WTC11 (cell line): ENCODE measurements at regions not wholly inside any gene's neighbourhood (a gene's known extent, or its start where the extent isn't known, plus 50 kb on each side); places are given as distances from the start of the nearest gene placed in this dataset.

Experiments used
- ATAC-seq: fragments of 200-7000 bp; cut with Tn5 transposase; 2 replicates; pipeline ENCODE4 v1.10.0; 2021; ENCODE audit warnings: mild to moderate bottlenecking, moderate library complexity
- CTCF ChIA-PET: fragments of 300-600 bp; sonication (Branson Sonifier 250); formaldehyde crosslinking; loops from one replicate; lab custom pipeline; 2021; ENCODE audit warnings: antibody characterized with exemption; lab: Charles Lee
- POLR2A ChIA-PET: fragments of 350-600 bp; sonication (Branson Sonifier 250); formaldehyde crosslinking; loops from one replicate; lab custom pipeline; 2021; ENCODE audit warnings: antibody characterized with exemption; lab: Charles Lee
- DNase-seq: peaks from one replicate; pipeline ENCODE4 v3.0.0; 2021; ENCODE audit warnings: low spot score
- H3K27ac Mint-ChIP-seq: 2 replicates; pipeline ENCODE4 v1.8.0; 2021; ENCODE audit warnings: mixed read lengths
- H3K27me3 Mint-ChIP-seq: 2 replicates; pipeline ENCODE4 v1.8.0; 2021; ENCODE audit warnings: low read depth, mild to moderate bottlenecking, moderate library complexity, mixed read lengths
- H3K36me3 Mint-ChIP-seq: 2 replicates; pipeline ENCODE4 v1.8.0; 2021; ENCODE audit warnings: mixed read lengths
- H3K4me1 Mint-ChIP-seq: 2 replicates; pipeline ENCODE4 v1.8.0; 2022; ENCODE audit warnings: mixed read lengths
- H3K4me3 Mint-ChIP-seq: 2 replicates; pipeline ENCODE4 v1.8.0; 2021; ENCODE audit warnings: mild to moderate bottlenecking, moderate library complexity, mixed read lengths
- H3K9me3 Mint-ChIP-seq: 2 replicates; pipeline ENCODE4 v1.8.0; 2021; ENCODE audit warnings: mixed read lengths
- ATF1 ChIP-seq: sonication (generic); formaldehyde crosslinking; IDR thresholded peaks from 2 replicates; pipeline ENCODE4 v1.8.1; 2023; ENCODE audit warnings: mild to moderate bottlenecking, moderate library complexity, missing genetic modification reagents
- ESRRA ChIP-seq: sonication (generic); formaldehyde crosslinking; IDR thresholded peaks from 2 replicates; pipeline ENCODE4 v1.8.1; 2022; ENCODE audit warnings: mild to moderate bottlenecking, missing genetic modification reagents, borderline replicate concordance
- ETV6 ChIP-seq: sonication (generic); formaldehyde crosslinking; IDR thresholded peaks from 2 replicates; pipeline ENCODE4 v1.8.1; 2022; ENCODE audit warnings: mild to moderate bottlenecking, missing genetic modification reagents
- GTF2I ChIP-seq: fragments of 250-450 bp; sonication (Bioruptor Pico); conservative IDR thresholded peaks from 2 replicates; pipeline ENCODE4 v1.4.0; 2021; ENCODE audit warnings: mild to moderate bottlenecking
- NFE2L1 ChIP-seq: sonication (generic); formaldehyde crosslinking; IDR thresholded peaks from 2 replicates; pipeline ENCODE4 v1.8.1; 2023; ENCODE audit warnings: missing genetic modification reagents
- SMAD3 ChIP-seq: sonication (generic); formaldehyde crosslinking; IDR thresholded peaks from 2 replicates; pipeline ENCODE4 v1.8.0; 2022; ENCODE audit warnings: missing genetic modification reagents, mild to moderate bottlenecking, borderline replicate concordance
- SOX15 ChIP-seq: fragments of 250-450 bp; sonication (Bioruptor Pico); IDR thresholded peaks from 2 replicates; pipeline ENCODE4 v1.9.0; 2021; ENCODE audit warnings: mild to moderate bottlenecking
- TCF7 ChIP-seq: sonication (generic); formaldehyde crosslinking; IDR thresholded peaks from 2 replicates; pipeline ENCODE4 v1.8.0; 2022; ENCODE audit warnings: mild to moderate bottlenecking, low read depth, missing genetic modification reagents, moderate library complexity
- TEAD4 ChIP-seq: sonication (generic); formaldehyde crosslinking; IDR thresholded peaks from 2 replicates; pipeline ENCODE4 v1.8.0; 2022; ENCODE audit warnings: mild to moderate bottlenecking, missing genetic modification reagents
- TP53 ChIP-seq: sonication (generic); formaldehyde crosslinking; IDR thresholded peaks from 2 replicates; pipeline ENCODE4 v1.8.1; 2023; ENCODE audit warnings: mild to moderate bottlenecking, missing genetic modification reagents
- ZNF121 ChIP-seq: sonication (generic); formaldehyde crosslinking; IDR thresholded peaks from 2 replicates; pipeline ENCODE4 v1.8.0; 2023; ENCODE audit warnings: missing genetic modification reagents
- ZNF263 ChIP-seq: sonication (generic); formaldehyde crosslinking; IDR thresholded peaks from 2 replicates; pipeline ENCODE4 v1.8.1; 2022; ENCODE audit warnings: low read depth, mild to moderate bottlenecking, moderate library complexity, missing genetic modification reagents
- ZNF396 ChIP-seq: fragments of 250-450 bp; sonication (Bioruptor Pico); IDR thresholded peaks from 2 replicates; pipeline ENCODE4 v1.8.0; 2021; ENCODE audit warnings: mild to moderate bottlenecking, moderate library complexity, borderline replicate concordance
- ZNF671 ChIP-seq: fragments of 250-450 bp; sonication (Bioruptor Pico); IDR thresholded peaks from 2 replicates; pipeline ENCODE4 v1.8.0; 2021; ENCODE audit warnings: mild to moderate bottlenecking
- TF ChIP-seq, protein P1 (sequence below): sonication (generic); formaldehyde crosslinking; IDR thresholded peaks from 2 replicates; pipeline ENCODE4 v1.8.1; 2023; ENCODE audit warnings: mild to moderate bottlenecking, missing genetic modification reagents
- TF ChIP-seq, protein P2 (sequence below): sonication (generic); formaldehyde crosslinking; IDR thresholded peaks from 2 replicates; pipeline ENCODE4 v1.8.0; 2023; ENCODE audit warnings: missing genetic modification reagents
- TF ChIP-seq, protein P3 (sequence below): sonication (generic); formaldehyde crosslinking; IDR thresholded peaks from 2 replicates; pipeline ENCODE4 v1.8.1; 2022; ENCODE audit warnings: low read depth, mild to moderate bottlenecking, moderate library complexity, missing genetic modification reagents, borderline replicate concordance
- TF ChIP-seq, protein P4 (sequence below): fragments of 250-450 bp; sonication (Bioruptor Pico); IDR thresholded peaks from 2 replicates; pipeline ENCODE4 v1.9.0; 2021; ENCODE audit warnings: mild to moderate bottlenecking
- TF ChIP-seq, protein P5 (sequence below): fragments of 250-450 bp; sonication (Bioruptor Pico); IDR thresholded peaks from 2 replicates; pipeline ENCODE4 v1.9.0; 2021; ENCODE audit warnings: moderate library complexity, mild to moderate bottlenecking, inconsistent platforms, borderline replicate concordance
- TF ChIP-seq, protein P6 (sequence below): sonication (generic); formaldehyde crosslinking; IDR thresholded peaks from 2 replicates; pipeline ENCODE4 v1.8.0; 2022; ENCODE audit warnings: mild to moderate bottlenecking, missing genetic modification reagents
- TF ChIP-seq, protein P7 (sequence below): sonication (generic); formaldehyde crosslinking; conservative IDR thresholded peaks from 2 replicates; pipeline ENCODE4 v1.8.1; 2022; ENCODE audit warnings: mild to moderate bottlenecking, missing genetic modification reagents
- TF ChIP-seq, protein P8 (sequence below): sonication (generic); formaldehyde crosslinking; IDR thresholded peaks from 2 replicates; pipeline ENCODE4 v1.8.0; 2023; ENCODE audit warnings: mild to moderate bottlenecking, missing genetic modification reagents
- TF ChIP-seq, protein P9 (sequence below): fragments of 250-450 bp; sonication (Bioruptor Pico); conservative IDR thresholded peaks from 2 replicates; pipeline ENCODE4 v1.9.0; 2021; ENCODE audit warnings: mild to moderate bottlenecking

DNA sequence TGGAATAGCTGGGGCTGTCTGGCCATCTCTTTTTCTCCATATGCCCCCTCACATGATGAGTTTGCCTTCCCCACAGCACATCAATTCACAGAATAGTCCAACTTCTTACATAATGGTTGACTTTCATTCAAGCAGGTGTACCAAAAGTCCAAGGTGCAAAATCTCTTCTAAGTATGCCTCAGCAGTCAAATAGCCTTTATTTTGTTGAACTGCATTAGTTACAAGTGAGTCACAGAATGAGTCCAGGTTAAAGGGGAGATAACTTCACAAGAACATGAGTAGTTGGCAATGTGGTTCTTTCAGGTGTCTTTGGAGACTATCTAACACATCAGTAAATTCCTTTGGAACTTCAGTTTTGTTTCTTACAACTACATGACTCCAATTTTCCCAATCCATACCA lies 672.5 kb downstream of the PRELID2 start:
- ChIA-PET POLR2A (no interaction called here), CTCF (interaction anchor here (1.7 kb wide), 1 partner anchor 10 kb away, joined by 4 read pairs; no protein-coding TSS in a partner anchor)
- H3K9me3 Mint-ChIP-seq = no peaks in the 10 kb centered on the region
- TF ChIP-seq, protein P1, sequence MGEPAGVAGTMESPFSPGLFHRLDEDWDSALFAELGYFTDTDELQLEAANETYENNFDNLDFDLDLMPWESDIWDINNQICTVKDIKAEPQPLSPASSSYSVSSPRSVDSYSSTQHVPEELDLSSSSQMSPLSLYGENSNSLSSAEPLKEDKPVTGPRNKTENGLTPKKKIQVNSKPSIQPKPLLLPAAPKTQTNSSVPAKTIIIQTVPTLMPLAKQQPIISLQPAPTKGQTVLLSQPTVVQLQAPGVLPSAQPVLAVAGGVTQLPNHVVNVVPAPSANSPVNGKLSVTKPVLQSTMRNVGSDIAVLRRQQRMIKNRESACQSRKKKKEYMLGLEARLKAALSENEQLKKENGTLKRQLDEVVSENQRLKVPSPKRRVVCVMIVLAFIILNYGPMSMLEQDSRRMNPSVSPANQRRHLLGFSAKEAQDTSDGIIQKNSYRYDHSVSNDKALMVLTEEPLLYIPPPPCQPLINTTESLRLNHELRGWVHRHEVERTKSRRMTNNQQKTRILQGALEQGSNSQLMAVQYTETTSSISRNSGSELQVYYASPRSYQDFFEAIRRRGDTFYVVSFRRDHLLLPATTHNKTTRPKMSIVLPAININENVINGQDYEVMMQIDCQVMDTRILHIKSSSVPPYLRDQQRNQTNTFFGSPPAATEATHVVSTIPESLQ (CRISPR knock-in tag) = no peak
- TF ChIP-seq, protein P2, sequence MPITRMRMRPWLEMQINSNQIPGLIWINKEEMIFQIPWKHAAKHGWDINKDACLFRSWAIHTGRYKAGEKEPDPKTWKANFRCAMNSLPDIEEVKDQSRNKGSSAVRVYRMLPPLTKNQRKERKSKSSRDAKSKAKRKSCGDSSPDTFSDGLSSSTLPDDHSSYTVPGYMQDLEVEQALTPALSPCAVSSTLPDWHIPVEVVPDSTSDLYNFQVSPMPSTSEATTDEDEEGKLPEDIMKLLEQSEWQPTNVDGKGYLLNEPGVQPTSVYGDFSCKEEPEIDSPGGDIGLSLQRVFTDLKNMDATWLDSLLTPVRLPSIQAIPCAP (CRISPR knock-in tag) = no peak
- TF ChIP-seq, protein P3, sequence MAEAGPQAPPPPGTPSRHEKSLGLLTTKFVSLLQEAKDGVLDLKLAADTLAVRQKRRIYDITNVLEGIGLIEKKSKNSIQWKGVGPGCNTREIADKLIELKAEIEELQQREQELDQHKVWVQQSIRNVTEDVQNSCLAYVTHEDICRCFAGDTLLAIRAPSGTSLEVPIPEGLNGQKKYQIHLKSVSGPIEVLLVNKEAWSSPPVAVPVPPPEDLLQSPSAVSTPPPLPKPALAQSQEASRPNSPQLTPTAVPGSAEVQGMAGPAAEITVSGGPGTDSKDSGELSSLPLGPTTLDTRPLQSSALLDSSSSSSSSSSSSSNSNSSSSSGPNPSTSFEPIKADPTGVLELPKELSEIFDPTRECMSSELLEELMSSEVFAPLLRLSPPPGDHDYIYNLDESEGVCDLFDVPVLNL (CRISPR knock-in tag) = no peak
- TF ChIP-seq TEAD4 (CRISPR knock-in tag) = no peak
- no peak for TF ChIP-seq SMAD3
- TF ChIP-seq ZNF396 = no peak
- TF ChIP-seq SOX15 = no peak
- TF ChIP-seq, protein P4, sequence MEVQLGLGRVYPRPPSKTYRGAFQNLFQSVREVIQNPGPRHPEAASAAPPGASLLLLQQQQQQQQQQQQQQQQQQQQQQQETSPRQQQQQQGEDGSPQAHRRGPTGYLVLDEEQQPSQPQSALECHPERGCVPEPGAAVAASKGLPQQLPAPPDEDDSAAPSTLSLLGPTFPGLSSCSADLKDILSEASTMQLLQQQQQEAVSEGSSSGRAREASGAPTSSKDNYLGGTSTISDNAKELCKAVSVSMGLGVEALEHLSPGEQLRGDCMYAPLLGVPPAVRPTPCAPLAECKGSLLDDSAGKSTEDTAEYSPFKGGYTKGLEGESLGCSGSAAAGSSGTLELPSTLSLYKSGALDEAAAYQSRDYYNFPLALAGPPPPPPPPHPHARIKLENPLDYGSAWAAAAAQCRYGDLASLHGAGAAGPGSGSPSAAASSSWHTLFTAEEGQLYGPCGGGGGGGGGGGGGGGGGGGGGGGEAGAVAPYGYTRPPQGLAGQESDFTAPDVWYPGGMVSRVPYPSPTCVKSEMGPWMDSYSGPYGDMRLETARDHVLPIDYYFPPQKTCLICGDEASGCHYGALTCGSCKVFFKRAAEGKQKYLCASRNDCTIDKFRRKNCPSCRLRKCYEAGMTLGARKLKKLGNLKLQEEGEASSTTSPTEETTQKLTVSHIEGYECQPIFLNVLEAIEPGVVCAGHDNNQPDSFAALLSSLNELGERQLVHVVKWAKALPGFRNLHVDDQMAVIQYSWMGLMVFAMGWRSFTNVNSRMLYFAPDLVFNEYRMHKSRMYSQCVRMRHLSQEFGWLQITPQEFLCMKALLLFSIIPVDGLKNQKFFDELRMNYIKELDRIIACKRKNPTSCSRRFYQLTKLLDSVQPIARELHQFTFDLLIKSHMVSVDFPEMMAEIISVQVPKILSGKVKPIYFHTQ (CRISPR knock-in tag) = no peak
- no peak for TF ChIP-seq TCF7 (CRISPR knock-in tag)
- TF ChIP-seq, protein P5, sequence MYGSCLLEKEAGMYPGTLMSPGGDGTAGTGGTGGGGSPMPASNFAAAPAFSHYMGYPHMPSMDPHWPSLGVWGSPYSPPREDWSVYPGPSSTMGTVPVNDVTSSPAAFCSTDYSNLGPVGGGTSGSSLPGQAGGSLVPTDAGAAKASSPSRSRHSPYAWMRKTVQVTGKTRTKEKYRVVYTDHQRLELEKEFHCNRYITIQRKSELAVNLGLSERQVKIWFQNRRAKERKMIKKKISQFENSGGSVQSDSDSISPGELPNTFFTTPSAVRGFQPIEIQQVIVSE (CRISPR knock-in tag) = no peak
- no peak for TF ChIP-seq ATF1 (CRISPR knock-in tag)
- TF ChIP-seq ZNF263 (CRISPR knock-in tag) = no peak
- TF ChIP-seq ETV6 = no peak
- no peak overlapping the region for H3K4me3 Mint-ChIP-seq
- peaks cover 20% of the 10 kb centered on the region for H3K27me3 Mint-ChIP-seq
- ATAC-seq (no peak), DNase-seq (no peak)
- H3K4me1 Mint-ChIP-seq = peaks cover 40% of the 10 kb centered on the region
- H3K36me3 Mint-ChIP-seq = no peaks in the 10 kb centered on the region
- no peak overlapping the region for H3K27ac Mint-ChIP-seq

DNA sequence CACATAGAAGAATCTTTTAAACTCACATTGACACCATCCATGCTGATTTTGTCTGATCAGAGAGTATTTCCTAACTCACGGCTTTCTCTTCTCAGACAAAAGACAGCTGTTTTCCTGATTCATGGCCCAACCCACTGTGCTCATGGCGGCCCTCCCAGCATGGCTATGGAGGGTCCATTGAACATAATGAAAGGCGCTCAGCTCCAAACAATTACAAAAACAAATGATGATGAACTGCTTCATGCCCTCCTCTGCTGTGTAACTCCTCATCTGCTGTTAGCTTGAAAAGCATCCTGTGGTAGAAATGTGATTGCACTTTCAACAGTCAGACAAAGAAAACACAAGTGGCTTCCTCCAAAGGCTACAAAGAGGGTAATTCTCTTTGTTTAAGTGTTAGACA lies 673.8 kb downstream of the PRELID2 start:
- Mint-ChIP-seq H3K27me3 (peaks cover 21% of the 10 kb centered on the region), H3K27ac (no peak overlapping the region), H3K4me3 (no peak overlapping the region), H3K36me3 (no peaks in the 10 kb centered on the region), H3K9me3 (no peaks in the 10 kb centered on the region), H3K4me1 (peaks cover 48% of the 10 kb centered on the region)
- ChIA-PET CTCF (interaction anchor here (1.7 kb wide), 1 partner anchor 11 kb away, joined by 4 read pairs; no protein-coding TSS in a partner anchor), POLR2A (interaction anchor here (0.5 kb wide), 1 partner anchor 102 kb away, joined by 3 read pairs; no protein-coding TSS in a partner anchor)
- ATAC-seq = peak; percentile 35; the same call in 1 of the 2 replicates
- DNase-seq = no peak
- TF ChIP-seq ZNF121 = no peak
- TF ChIP-seq GTF2I = no peak
- TF ChIP-seq TP53 = no peak
- TF ChIP-seq, protein P6, sequence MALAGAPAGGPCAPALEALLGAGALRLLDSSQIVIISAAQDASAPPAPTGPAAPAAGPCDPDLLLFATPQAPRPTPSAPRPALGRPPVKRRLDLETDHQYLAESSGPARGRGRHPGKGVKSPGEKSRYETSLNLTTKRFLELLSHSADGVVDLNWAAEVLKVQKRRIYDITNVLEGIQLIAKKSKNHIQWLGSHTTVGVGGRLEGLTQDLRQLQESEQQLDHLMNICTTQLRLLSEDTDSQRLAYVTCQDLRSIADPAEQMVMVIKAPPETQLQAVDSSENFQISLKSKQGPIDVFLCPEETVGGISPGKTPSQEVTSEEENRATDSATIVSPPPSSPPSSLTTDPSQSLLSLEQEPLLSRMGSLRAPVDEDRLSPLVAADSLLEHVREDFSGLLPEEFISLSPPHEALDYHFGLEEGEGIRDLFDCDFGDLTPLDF (CRISPR knock-in tag) = no peak
- TF ChIP-seq, protein P7, sequence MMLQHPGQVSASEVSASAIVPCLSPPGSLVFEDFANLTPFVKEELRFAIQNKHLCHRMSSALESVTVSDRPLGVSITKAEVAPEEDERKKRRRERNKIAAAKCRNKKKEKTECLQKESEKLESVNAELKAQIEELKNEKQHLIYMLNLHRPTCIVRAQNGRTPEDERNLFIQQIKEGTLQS = no peak
- TF ChIP-seq, protein P8, sequence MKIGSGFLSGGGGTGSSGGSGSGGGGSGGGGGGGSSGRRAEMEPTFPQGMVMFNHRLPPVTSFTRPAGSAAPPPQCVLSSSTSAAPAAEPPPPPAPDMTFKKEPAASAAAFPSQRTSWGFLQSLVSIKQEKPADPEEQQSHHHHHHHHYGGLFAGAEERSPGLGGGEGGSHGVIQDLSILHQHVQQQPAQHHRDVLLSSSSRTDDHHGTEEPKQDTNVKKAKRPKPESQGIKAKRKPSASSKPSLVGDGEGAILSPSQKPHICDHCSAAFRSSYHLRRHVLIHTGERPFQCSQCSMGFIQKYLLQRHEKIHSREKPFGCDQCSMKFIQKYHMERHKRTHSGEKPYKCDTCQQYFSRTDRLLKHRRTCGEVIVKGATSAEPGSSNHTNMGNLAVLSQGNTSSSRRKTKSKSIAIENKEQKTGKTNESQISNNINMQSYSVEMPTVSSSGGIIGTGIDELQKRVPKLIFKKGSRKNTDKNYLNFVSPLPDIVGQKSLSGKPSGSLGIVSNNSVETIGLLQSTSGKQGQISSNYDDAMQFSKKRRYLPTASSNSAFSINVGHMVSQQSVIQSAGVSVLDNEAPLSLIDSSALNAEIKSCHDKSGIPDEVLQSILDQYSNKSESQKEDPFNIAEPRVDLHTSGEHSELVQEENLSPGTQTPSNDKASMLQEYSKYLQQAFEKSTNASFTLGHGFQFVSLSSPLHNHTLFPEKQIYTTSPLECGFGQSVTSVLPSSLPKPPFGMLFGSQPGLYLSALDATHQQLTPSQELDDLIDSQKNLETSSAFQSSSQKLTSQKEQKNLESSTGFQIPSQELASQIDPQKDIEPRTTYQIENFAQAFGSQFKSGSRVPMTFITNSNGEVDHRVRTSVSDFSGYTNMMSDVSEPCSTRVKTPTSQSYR (CRISPR knock-in tag) = no peak
- TF ChIP-seq ESRRA (CRISPR knock-in tag) = no peak
- no peak for TF ChIP-seq ZNF671 (CRISPR knock-in tag)
- TF ChIP-seq, protein P9, sequence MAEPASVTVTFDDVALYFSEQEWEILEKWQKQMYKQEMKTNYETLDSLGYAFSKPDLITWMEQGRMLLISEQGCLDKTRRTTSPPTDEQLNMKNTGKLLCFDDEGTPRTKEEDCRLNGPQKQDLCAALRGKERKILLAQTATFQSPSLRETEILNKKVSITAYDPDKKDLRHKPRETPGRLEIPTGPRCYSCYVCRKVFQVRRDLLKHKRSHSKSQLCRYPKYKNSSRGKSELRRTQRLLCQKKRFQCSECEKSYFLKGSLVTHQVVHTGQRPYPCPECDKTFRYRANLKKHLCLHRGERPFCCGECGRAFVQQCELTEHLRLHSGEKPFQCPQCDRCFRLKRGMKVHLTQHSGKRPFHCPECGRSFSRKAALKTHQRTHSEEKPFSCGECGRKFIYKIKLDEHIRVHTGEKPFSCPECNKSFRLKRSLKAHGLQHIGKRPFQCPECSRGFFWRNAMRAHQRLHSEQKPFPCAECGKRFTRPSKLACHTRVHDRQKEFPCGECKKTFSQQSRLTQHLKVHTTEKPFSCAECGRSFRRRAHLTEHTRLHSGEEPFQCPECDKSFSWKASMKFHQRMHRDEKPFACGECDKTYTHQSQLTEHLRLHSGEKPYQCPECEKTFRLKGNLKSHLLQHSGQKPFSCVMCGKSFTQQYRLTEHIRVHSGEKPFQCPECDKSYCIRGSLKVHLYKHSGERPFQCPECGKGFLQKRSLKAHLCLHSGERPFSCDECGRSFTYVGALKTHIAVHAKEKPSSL (CRISPR knock-in tag) = no peak
- no peak for TF ChIP-seq NFE2L1 (CRISPR knock-in tag)
